Breast epithelium (tissue), 3 donors: ENCODE measurements at regions not wholly inside any gene's neighbourhood (a gene's known extent, or its start where the extent isn't known, plus 50 kb on each side); places are given as distances from the start of the nearest gene placed in this dataset.

ENCODE experiments used
- CTCF ChIP-seq, 3 donors: fragments of 450-650 bp; IDR thresholded peaks; one replicate each; pipeline ENCODE4 v1.5.1; 2016 to 2017; ENCODE audit warnings: antibody characterized with exemption in 3 of 3, mild to moderate bottlenecking in 3 of 3, moderate library complexity in 3 of 3
- POLR2A ChIP-seq: fragments of 450-650 bp; IDR thresholded peaks from one replicate; pipeline ENCODE4 v1.6.1; 2016; ENCODE audit warnings: antibody characterized with exemption, mild to moderate bottlenecking, moderate library complexity

DNA sequence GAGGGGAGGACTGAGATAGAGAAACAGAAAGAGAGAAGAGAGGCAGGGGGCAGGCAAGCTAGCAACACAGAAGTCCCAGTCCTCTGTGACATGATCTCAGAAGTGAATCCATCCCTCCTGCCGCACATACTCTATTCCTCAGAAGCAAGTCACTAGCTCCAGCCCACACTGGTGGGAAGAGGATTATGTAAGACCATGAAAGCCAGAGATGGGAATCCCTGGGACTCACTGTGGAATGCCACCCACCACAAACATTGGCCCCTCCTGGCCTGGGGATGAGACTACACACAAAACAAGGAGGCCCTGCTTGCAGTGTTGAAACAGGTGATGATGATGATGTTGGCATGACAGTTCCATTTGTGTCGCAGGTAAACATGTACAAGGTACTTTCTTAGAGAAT is 419.9 kb downstream of the IRS2 start:
- TF ChIP-seq CTCF (IDR thresholded peaks at IDR 0.05) (no peak), POLR2A (no peak)
